ENCODE measurements at regions not wholly inside any gene's neighbourhood (a gene's known extent, or its start where the extent isn't known, plus 50 kb on each side); places are given as distances from the start of the nearest gene placed in this dataset.

DNA sequence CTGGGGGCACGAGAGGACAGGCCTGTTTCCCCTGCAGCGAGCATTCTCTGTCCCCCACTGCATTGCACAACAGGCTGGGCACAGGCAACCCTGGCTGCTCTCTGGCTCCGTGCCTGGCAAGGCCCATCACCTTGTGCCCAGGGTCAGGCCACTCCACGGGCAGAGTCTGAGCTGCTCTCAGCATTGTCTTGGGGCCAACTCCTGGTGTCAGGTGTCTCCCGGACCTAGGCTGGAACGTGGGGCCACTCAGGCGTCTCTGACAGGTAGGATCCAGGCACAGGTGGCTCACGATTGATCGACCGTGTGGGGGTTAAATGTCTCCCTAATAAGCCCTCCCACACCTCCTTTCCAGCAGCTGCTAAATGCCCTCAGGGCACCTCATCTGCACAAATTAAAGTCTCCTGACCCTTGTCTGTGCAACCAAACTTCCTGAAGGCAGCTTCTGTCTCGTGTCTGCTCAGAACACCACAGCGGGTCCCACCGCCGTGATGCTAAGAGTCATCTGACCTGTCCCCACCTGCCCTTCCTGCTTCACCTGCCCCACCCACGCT is 66.6 kb upstream of the GPC1 start:
- TF ChIP-seq, protein P1, sequence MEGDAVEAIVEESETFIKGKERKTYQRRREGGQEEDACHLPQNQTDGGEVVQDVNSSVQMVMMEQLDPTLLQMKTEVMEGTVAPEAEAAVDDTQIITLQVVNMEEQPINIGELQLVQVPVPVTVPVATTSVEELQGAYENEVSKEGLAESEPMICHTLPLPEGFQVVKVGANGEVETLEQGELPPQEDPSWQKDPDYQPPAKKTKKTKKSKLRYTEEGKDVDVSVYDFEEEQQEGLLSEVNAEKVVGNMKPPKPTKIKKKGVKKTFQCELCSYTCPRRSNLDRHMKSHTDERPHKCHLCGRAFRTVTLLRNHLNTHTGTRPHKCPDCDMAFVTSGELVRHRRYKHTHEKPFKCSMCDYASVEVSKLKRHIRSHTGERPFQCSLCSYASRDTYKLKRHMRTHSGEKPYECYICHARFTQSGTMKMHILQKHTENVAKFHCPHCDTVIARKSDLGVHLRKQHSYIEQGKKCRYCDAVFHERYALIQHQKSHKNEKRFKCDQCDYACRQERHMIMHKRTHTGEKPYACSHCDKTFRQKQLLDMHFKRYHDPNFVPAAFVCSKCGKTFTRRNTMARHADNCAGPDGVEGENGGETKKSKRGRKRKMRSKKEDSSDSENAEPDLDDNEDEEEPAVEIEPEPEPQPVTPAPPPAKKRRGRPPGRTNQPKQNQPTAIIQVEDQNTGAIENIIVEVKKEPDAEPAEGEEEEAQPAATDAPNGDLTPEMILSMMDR (IDR thresholded peaks at IDR 0.05; ENCODE audit: insufficient read depth, low read depth, low read length): no peak
- TF ChIP-seq EZH2 (IDR thresholded peaks at IDR 0.05; ENCODE audit: insufficient read depth, low read length): no peak

All from astrocyte (in vitro differentiated cells and primary cell).